Type B pancreatic cell (in vitro differentiated cells): ENCODE measurements at regions not wholly inside any gene's neighbourhood (a gene's known extent, or its start where the extent isn't known, plus 50 kb on each side); places are given as distances from the start of the nearest gene placed in this dataset.
A peak's percentile ranks its signal among the peaks of the same experiment; 100 is the strongest.

ENCODE experiments used
- DNase-seq: peaks from one replicate; pipeline ENCODE4 v3.0.0; 2021; ENCODE audit warnings: mixed read lengths; ENCODE audit not compliant: unreplicated experiment; ENCODE audit errors: extremely low spot score
- H3K27ac Mint-ChIP-seq: 2 replicates; pipeline ENCODE4 v1.8.0; 2021; ENCODE audit warnings: mild to moderate bottlenecking, mixed read lengths
- H3K27me3 Mint-ChIP-seq: 2 replicates; pipeline ENCODE4 v1.8.0; 2021; ENCODE audit warnings: mixed read lengths
- H3K36me3 Mint-ChIP-seq: 2 replicates; pipeline ENCODE4 v1.8.0; 2021; ENCODE audit warnings: mixed read lengths
- H3K4me1 Mint-ChIP-seq: one replicate; pipeline ENCODE4 v1.8.0; 2021; ENCODE audit warnings: mixed read lengths; ENCODE audit not compliant: unreplicated experiment
- H3K4me3 Mint-ChIP-seq: 2 replicates; pipeline ENCODE4 v1.8.0; 2021; ENCODE audit warnings: mild to moderate bottlenecking, mixed read lengths
- H3K9me3 Mint-ChIP-seq: 2 replicates; pipeline ENCODE4 v1.8.0; 2021; ENCODE audit warnings: mixed read lengths
- CTCF ChIP-seq: fragments of 200-600 bp; sonication (generic); conservative IDR thresholded peaks from 2 replicates; pipeline ENCODE4 v1.5.0; 2021; ENCODE audit warnings: antibody characterized with exemption, mild to moderate bottlenecking

GRCh38 chr1:191977874-191978506 is 180.3 kb upstream of the RGS18 start:
- no peaks in the 10 kb centered on the region for H3K36me3 Mint-ChIP-seq

GRCh38 chr1:191984856-191985255 is 173.4 kb upstream of the RGS18 start:
- DNase-seq, result no peak
- no peaks in the 10 kb centered on the region for H3K36me3 Mint-ChIP-seq
- no peaks in the 10 kb centered on the region for H3K4me1 Mint-ChIP-seq
- H3K9me3 Mint-ChIP-seq, result no peaks in the 10 kb centered on the region
- no peak overlapping the region for H3K27ac Mint-ChIP-seq
- H3K27me3 Mint-ChIP-seq, result no peaks in the 10 kb centered on the region
- H3K4me3 Mint-ChIP-seq, result no peak overlapping the region
- no peak for TF ChIP-seq CTCF

More at GRCh38 chr1:191977874-191978506, 180.3 kb upstream of the RGS18 start:
- no peak overlapping the region for H3K4me3 Mint-ChIP-seq
- no peak for TF ChIP-seq CTCF
- no peak overlapping the region for H3K27ac Mint-ChIP-seq
- peaks cover 5% of the 10 kb centered on the region for H3K9me3 Mint-ChIP-seq
- DNase-seq, result no peak
- no peaks in the 10 kb centered on the region for H3K4me1 Mint-ChIP-seq
- H3K27me3 Mint-ChIP-seq, result no peaks in the 10 kb centered on the region

- no peaks in the 10 kb centered on the region for H3K27me3 Mint-ChIP-seq
- H3K4me3 Mint-ChIP-seq, result no peak overlapping the region
- no peak overlapping the region for H3K27ac Mint-ChIP-seq
- no peak for DNase-seq
- no peaks in the 10 kb centered on the region for H3K36me3 Mint-ChIP-seq
- H3K4me1 Mint-ChIP-seq, result no peaks in the 10 kb centered on the region
- no peak for TF ChIP-seq CTCF
- no peaks in the 10 kb centered on the region for H3K9me3 Mint-ChIP-seq
These were observed 166.1 kb upstream of the RGS18 start for GRCh38 chr1:191992118-191992517.

GRCh38 chr1:191993549-191993948 is 164.7 kb upstream of the RGS18 start:
- H3K27ac Mint-ChIP-seq, result no peak overlapping the region
- H3K36me3 Mint-ChIP-seq, result no peaks in the 10 kb centered on the region
- H3K27me3 Mint-ChIP-seq, result no peaks in the 10 kb centered on the region
- no peaks in the 10 kb centered on the region for H3K4me1 Mint-ChIP-seq
- no peak overlapping the region for H3K4me3 Mint-ChIP-seq
- TF ChIP-seq CTCF, result peak; percentile 44
- DNase-seq, result no peak
- H3K9me3 Mint-ChIP-seq, result no peaks in the 10 kb centered on the region

- no peaks in the 10 kb centered on the region for H3K36me3 Mint-ChIP-seq
- H3K27me3 Mint-ChIP-seq, result no peaks in the 10 kb centered on the region
- no peaks in the 10 kb centered on the region for H3K9me3 Mint-ChIP-seq
- TF ChIP-seq CTCF, result no peak
- DNase-seq, result no peak
- H3K4me1 Mint-ChIP-seq, result no peaks in the 10 kb centered on the region
- H3K27ac Mint-ChIP-seq, result no peak overlapping the region
- H3K4me3 Mint-ChIP-seq, result no peak overlapping the region
These were observed 156.2 kb upstream of the RGS18 start for GRCh38 chr1:192002063-192002462.
